Retina (tissue), 1 donor: ENCODE measurements at regions not wholly inside any gene's neighbourhood (a gene's known extent, or its start where the extent isn't known, plus 50 kb on each side); places are given as distances from the start of the nearest gene placed in this dataset.
A peak's percentile ranks its signal among the peaks of the same experiment; 100 is the strongest.
"Not testable (repeated sequence)": the region's sequence is repeated elsewhere in the genome, so short reads cannot be mapped to it uniquely, and the experiment has no call there.

ENCODE experiments used
- DNase-seq: peaks from one replicate; pipeline ENCODE4 v3.0.0-alpha.2; 2016

- DNase-seq = peak; percentile 84
Measured at GRCh38 chr1:38608202-38608864, 251.2 kb downstream of the RRAGC start.

- DNase-seq = no peak
Measured at GRCh38 chr1:38607526-38607925, 252.0 kb downstream of the RRAGC start.

GRCh38 chr1:38605063-38605462, 254.5 kb downstream of the RRAGC start:
- DNase-seq = no peak

- DNase-seq = no peak
Measured at GRCh38 chr1:38603907-38604306, 255.7 kb downstream of the RRAGC start.

- DNase-seq = no peak
Measured at GRCh38 chr1:38600905-38601304, 258.7 kb downstream of the RRAGC start.

GRCh38 chr1:38600286-38600685, 259.3 kb downstream of the RRAGC start:
- DNase-seq = no peak

GRCh38 chr1:38598118-38598517, 261.5 kb downstream of the RRAGC start:
- DNase-seq = no peak

GRCh38 chr1:38589036-38589435, 270.5 kb downstream of the RRAGC start:
- no peak for DNase-seq

GRCh38 chr1:38587766-38588165, 271.8 kb downstream of the RRAGC start:
- no peak for DNase-seq

GRCh38 chr1:38586993-38587646, 272.5 kb downstream of the RRAGC start:
- no peak for DNase-seq

GRCh38 chr1:38585971-38586370, 273.6 kb downstream of the RRAGC start:
- no peak for DNase-seq

- DNase-seq = no peak
Measured at GRCh38 chr1:38585460-38585859, 274.1 kb downstream of the RRAGC start.

GRCh38 chr1:38584448-38585355, 274.9 kb downstream of the RRAGC start:
- peak; percentile 72 for DNase-seq

GRCh38 chr1:38583287-38583686, 276.3 kb downstream of the RRAGC start:
- not testable (repeated sequence) for DNase-seq

GRCh38 chr1:38581396-38581795, 278.2 kb downstream of the RRAGC start:
- DNase-seq = no peak

- no peak for DNase-seq
Measured at GRCh38 chr1:38580594-38580993, 279.0 kb downstream of the RRAGC start.

GRCh38 chr1:38579056-38579455, 280.5 kb downstream of the RRAGC start:
- no peak for DNase-seq

GRCh38 chr1:38578271-38578951, 281.2 kb downstream of the RRAGC start:
- peak; percentile 73 for DNase-seq

- no peak for DNase-seq
Measured at GRCh38 chr1:38577937-38578270, 281.7 kb downstream of the RRAGC start.

- DNase-seq = no peak
Measured at GRCh38 chr1:38577385-38577784, 282.2 kb downstream of the RRAGC start.

GRCh38 chr1:38576241-38576640, 283.3 kb downstream of the RRAGC start:
- no peak for DNase-seq

- DNase-seq = no peak
Measured at GRCh38 chr1:38571726-38572125, 287.8 kb downstream of the RRAGC start.

GRCh38 chr1:38570657-38570975, 289.0 kb downstream of the RRAGC start:
- DNase-seq = no peak
